ENCODE measurements at regions not wholly inside any gene's neighbourhood (a gene's known extent, or its start where the extent isn't known, plus 50 kb on each side); places are given as distances from the start of the nearest gene placed in this dataset.

- DNase-seq, result no peak
Measured at GRCh38 chr10:78551184-78552005, 517.4 kb upstream of the ZMIZ1 start.

GRCh38 chr10:78552261-78552811, 516.4 kb upstream of the ZMIZ1 start:
- no peak for DNase-seq

DNA sequence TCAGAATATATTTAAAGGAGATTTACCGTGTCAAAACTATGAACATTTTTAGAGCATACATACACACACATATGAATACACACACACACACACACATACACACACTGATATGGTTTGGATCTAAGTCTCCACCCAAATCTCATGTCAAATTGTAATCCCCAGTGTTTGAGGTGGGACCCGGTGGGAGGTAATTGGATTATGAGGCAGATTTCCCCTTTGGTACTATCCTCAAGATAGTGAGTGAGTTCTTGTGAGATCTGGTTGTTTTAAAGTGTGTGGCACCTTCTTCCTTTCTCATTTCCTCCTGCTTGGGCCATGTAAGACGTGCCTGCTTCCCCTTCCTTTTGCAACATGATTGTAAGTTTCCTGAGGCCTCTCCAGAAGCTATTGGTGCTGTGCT, 515.0 kb upstream of the ZMIZ1 start:
- no peak for DNase-seq

GRCh38 chr10:78555128-78555527, 513.6 kb upstream of the ZMIZ1 start:
- no peak for DNase-seq

DNA sequence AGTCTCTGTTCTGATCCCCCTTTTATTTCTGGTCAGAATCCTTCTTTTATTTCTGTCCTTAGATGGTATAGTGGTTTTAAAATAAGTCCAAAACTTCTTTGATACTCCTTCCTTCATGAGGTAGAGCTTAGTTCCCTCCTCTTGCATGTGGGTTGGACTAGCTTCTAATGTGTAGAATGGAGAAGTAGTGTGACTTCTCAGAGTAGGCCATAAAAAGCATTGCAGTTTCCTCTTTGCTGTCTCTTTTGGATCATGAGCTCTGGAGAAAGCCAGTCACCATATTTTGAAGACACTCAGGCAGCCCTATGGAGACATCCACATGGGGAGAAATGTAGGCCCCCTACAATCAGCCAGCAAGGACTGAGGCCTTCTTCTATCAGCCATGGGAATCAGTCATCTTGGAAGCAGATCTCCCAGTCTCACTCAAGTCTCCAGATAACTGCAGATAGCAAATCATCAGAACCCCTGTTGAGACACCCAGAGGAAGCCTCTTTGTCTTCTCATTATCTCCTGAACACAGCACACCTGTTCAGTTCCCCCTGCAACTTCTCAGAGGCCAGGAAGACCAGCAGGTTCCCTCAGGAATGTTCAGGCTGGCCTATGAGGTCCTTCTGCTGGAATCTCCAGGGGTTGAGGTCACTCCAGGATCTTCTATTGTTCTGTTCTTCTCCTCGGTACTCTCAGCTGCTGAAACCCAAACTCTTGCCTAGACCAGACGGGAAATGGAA, 511.9 kb upstream of the ZMIZ1 start:
- no peak for DNase-seq

DNA sequence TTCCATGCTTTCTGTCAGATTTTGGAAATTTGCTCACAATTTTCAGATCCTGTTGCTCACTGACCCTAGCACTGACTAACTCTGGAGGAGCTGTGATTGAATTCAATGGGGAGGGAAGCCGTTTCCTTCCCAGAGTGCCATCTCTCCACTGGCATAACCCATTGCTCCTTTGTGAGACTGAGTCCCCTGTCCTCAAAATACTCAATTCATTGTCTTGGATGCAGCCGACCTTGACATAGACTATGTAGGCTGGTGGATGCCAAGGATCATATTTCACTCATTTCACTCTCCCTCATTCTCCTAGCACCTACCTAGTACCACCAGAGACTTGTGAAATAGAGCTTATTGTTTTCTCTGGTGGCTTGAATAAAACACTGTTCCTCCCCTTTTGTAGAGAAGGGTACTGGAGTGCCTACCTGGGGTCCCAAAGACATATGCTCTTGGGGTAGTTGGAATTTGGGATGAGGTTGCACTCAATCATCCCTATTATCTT, 511.3 kb upstream of the ZMIZ1 start:
- DNase-seq, result no peak

- no peak for DNase-seq
Measured at GRCh38 chr10:78559661-78560340, 509.0 kb upstream of the ZMIZ1 start.

GRCh38 chr10:78560341-78560688, 508.5 kb upstream of the ZMIZ1 start:
- no peak for DNase-seq

DNA sequence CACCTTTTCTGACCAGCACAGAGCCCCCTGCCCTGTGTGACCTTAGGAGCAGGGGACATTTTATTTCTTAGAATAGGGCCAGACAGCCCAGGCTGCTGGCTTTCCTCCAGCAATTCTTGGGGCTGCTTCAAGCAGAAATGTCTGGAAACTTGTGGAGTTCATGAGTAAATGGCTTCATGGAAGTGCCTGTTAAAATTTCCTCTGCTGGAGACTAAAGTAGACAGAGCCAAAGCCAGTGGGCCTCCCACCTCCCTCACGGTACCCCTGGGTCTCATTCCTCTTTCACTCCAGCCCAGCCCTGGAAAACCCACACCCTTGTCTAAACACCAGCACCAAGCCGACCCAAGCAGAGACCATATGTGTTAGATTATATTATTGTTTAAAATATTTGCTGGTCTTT, 505.5 kb upstream of the ZMIZ1 start:
- DNase-seq, result no peak

DNA sequence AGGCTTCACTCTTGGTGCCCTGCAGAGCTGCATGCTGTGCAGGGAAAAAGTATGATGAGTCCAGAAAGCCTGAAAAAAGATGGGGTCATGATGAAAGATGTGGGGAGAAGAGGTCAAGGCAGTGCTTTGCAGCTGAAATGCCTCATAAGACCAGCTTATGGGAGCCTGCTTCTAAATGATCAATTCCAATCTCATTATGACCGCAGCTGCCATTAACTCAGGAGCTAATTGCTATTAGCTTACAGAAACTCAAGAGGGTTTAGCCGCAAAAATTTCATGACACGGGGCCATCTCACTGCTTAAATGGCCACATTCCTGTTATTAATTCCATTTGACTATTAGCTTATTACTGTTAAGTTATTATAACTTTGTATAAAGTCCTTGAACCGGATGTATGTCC, 502.9 kb upstream of the ZMIZ1 start:
- no peak for DNase-seq

DNA sequence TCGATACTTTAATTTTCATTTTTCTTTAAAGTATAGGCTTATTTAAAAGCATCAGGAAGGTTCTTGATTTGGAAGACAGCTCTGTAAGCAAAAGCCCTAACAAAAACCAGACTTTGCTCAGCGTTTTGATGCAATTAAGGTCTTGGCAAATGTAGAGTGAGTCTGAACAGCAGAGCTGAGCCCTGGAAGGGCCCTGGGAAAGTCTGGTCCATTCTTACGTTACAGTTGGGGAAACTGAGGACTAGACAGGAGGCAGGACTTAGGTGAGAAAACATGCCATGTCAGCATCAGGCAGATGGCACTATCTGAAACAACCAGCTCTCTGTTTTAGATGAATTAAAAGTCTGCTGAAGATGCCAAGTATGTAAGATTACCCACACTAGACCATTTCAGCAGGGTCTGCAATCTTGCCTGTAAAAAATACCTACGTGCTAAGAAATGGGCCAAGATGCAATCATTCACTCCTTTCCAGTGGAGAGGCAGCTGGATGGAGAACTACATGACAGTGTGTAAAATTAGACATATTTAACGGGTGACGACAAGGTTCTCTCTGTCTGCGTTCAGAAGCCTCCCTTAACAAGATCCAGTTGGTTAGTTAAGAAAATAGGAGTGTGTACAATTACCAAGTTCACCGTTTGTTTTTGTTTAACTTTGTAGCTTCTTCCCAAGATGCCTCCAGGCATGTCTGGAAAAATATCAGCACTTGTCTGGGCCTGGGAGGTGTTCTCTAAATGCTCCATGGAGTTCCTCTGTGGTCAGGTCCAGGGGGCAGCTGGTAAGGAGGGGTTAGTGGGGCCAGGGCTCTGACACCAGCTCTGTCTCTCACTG, 502.3 kb upstream of the ZMIZ1 start:
- DNase-seq, result no peak

DNA sequence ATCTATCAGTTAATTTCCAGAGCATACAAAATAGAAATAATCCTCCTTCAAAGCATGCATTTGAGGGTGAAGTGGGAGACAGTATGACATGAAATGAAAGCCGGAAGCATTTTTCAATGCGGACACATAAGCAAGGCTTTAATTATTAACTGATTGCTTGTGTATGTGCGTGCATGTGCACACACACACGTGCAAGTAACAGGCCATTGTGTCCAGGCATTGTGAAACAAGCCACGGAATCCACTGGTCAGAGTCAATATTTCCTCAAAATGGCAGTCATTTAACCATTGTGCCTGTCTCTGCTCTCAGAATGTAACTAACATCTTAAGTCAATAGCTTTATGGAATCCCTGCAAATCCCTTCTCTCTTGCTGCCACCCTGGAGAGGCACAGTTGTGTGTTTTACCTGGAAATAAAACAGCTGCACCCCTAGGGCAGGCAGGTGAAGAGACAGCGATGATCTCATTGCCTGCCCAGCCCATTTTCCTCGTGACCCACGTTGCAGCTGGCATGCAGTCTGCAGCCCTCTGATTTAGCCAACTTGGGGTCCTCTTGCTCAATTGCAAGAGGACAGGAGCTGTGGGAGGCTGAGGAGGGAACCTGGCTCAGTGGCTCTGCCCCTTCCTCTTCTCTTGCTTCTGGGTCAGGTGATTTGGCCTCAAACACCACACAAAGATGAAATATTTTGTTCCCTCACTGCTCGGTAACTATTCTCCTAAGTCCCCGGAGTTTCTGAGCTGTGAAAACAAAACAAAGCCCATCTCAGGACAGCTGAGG, 500.9 kb upstream of the ZMIZ1 start:
- no peak for DNase-seq

- DNase-seq, result no peak
Measured at GRCh38 chr10:78568620-78569019, 500.1 kb upstream of the ZMIZ1 start.

DNA sequence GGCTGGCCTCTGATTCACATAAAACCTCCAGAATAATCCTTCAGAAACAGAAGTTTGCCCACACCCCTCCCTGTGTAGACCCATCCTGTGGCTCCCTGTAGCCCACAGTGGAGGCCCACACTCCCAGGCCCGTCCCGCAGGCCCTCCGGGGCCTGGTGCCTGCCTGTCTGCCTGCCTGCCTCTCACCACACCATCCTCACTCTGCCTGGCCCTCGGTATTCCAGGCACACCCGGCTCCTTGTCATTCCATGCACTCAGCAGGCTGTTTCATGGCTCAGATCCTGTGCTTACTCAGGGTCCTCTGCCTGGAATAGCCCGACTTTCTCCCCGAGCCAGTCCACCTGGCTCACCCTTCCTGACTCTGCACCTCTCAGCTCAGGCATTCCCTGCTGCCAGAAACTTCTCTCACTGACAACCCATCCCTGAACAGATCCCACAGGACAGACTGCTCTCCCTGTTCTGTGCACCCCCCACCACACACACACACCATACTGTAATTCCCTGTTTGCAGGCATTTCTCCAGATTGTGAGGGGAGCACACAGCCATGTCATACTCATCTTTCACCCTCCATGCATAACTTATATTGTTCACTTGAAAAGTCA, 498.0 kb upstream of the ZMIZ1 start:
- DNase-seq, result no peak

DNA sequence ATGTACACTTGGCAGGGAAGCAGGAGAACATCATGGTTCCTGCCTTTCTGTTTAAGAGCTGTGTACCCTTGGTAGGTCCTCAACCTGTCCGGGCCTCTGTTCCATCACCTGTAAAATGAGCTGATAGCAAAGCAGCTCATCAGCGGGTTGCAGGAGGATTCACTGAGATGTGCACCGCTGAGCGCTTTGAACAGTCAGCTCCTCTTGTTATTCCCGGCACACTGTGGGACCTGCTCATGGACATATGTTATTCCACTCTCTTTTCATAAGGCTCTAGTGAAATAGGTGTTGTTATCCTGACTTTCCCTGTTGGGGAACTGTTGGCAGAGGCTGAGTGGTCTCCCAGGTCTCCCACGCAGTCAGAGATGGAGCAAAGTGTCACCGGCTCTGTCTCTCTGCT, 497.5 kb upstream of the ZMIZ1 start:
- DNase-seq, result no peak

DNA sequence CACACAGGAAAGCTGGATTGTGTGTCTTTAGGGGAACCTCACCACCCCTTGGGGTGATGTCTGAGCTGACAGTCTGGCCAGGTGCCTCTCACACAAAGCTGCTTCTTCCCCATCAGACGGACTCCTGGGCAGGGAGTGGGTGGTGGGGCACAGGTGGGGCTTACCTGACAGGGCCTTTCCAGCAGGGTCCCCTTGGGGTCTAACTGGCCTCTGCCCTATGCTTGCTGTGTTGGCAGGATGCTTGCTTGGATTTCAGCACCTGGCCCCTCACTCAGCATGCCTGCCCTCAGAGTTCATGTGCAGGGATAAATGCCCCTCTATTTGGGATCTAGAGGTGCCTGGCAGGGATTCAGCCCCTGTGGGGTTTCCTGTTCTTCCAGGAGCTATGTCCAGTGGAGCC, 496.9 kb upstream of the ZMIZ1 start:
- DNase-seq, result no peak

GRCh38 chr10:78572565-78572964, 496.2 kb upstream of the ZMIZ1 start:
- DNase-seq, result no peak

- no peak for DNase-seq
Measured at GRCh38 chr10:78574547-78574946, 494.2 kb upstream of the ZMIZ1 start.

DNA sequence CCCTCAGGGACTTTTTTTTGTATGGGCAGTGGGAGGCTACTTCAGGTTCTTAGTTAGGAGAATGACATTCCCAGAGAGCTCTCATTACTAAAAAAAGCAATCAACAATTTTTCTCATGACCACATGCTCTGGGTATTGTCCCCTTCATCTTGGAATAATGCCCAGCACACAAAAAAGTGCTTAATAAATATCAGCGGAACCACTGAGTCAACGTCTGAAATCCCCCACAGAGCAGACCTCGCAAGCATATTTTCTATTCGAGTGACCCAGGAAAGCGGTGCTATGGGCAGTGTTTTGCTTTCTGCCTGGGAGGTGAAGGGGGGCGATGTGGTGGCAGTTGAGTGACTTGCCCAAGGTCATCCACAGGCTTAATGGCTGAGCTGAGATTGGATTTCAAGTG, 493.4 kb upstream of the ZMIZ1 start:
- no peak for DNase-seq

DNA sequence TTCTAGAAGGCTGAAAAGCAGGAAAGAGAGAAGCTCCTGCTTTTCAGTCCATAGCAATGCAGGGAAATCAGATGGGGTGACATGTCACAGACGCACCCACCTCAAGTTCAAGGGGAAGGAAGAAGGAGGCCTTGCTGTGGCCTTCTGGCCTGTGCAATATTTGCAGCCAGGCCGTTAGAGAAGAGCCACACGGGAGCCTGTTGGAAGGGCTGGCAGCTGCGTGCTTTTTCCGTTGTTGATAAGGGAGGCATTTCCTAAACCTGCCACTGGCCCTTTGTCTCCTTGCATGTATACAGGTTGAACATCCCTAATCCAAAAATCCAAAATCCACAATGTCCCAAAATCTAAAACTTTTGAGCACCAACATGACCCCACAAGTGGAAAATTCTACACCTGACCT, 492.5 kb upstream of the ZMIZ1 start:
- DNase-seq, result no peak

GRCh38 chr10:78577712-78578111, 491.1 kb upstream of the ZMIZ1 start:
- DNase-seq, result peak; percentile 11

All from CD4-positive, alpha-beta T cell treated with Interferon gamma for 1 hour (primary cell).